K562 (cell line): ENCODE measurements at regions not wholly inside any gene's neighbourhood (a gene's known extent, or its start where the extent isn't known, plus 50 kb on each side); places are given as distances from the start of the nearest gene placed in this dataset.

Source experiments
- ATAC-seq: fragments of 200-7000 bp; cut with Tn5 transposase; 3 replicates; pipeline ENCODE4 v1.9.1; 2020; ENCODE audit warnings: moderate library complexity
- BruUV-seq: library from RNA; stranded (reverse); fragments of 400-500 nt; replicated peaks from 2 replicates; lab custom pipeline; 2021; lab: Mats Ljungman, UMichigan
- CTCF ChIA-PET: fragments of 300-600 bp; formaldehyde crosslinking; extraction: SDS; loops from one replicate; lab custom pipeline; 2021; ENCODE audit warnings: low intra/inter-chr PET ratio; lab: Yijun Ruan, JAX
- POLR2A ChIA-PET: fragments of 300-600, 350-650 bp; sonication (Branson Sonifier 250); formaldehyde crosslinking; extraction: SDS; loops from one replicate; lab custom pipeline; 2021; ENCODE audit warnings: antibody characterized with exemption, inconsistent platforms; lab: Yijun Ruan, JAX
- DNase-seq, 4 experiments: peaks; one replicate each; pipeline versions ENCODE4 v3.0.0 to v3.0.0-alpha.2; 2011 to 2018; ENCODE audit warnings: low spot score in 3 of 4, mixed read lengths in 3 of 4; ENCODE audit errors: extremely low read depth in 1 of 4
- FAIRE-seq: peaks from 2 replicates; lab custom pipeline; 2011; peaks lifted over from hg19 to GRCh38; lab: Jason Lieb, UNC
- H2AFZ ChIP-seq: 2 replicates; pipeline ENCODE4 v1.6.0; 2011; ENCODE audit warnings: low read depth, low read length, control low read depth, inconsistent platforms
- H3K27ac ChIP-seq: fragments of 200-600 bp; 3 replicates; pipeline ENCODE4 v1.8.0; 2011; ENCODE audit warnings: low read depth, mild to moderate bottlenecking, control low read depth, inconsistent platforms, low read length, moderate library complexity, mixed read lengths; ENCODE audit errors: extremely low read depth
- H3K27me3 ChIP-seq, 2 experiments: fragments of 300-600 bp in 1 of 2; 2 replicates in 1 of 2; 3 replicates in 1 of 2; pipeline versions ENCODE4 v1.6.0 to v1.8.0; 2011; ENCODE audit warnings: inconsistent platforms in 2 of 2, low read length in 2 of 2, mild to moderate bottlenecking in 1 of 2, mixed read lengths in 1 of 2, moderate library complexity in 1 of 2; ENCODE audit not compliant: control insufficient read depth in 2 of 2, insufficient read depth in 2 of 2
- H3K36me3 ChIP-seq: fragments of 300-600 bp; 3 replicates; pipeline ENCODE4 v1.8.0; 2011; ENCODE audit warnings: mild to moderate bottlenecking, low read length, inconsistent platforms; ENCODE audit not compliant: control insufficient read depth, insufficient read depth
- H3K4me1 ChIP-seq, 2 experiments: fragments of 200-600 bp in 1 of 2; replicated peaks in 1 of 2; 2 replicates in 1 of 2; 3 replicates in 1 of 2; pipeline versions ENCODE4 v1.5.1 to v1.8.0; 2011; ENCODE audit warnings: inconsistent platforms in 2 of 2, low read length in 2 of 2, mild to moderate bottlenecking in 1 of 2, mixed read lengths in 1 of 2, moderate library complexity in 1 of 2; ENCODE audit not compliant: control insufficient read depth in 2 of 2, insufficient read depth in 2 of 2
- H3K4me2 ChIP-seq: 2 replicates; pipeline ENCODE4 v1.6.1; 2011; ENCODE audit warnings: low read length, control low read depth, inconsistent platforms, mixed read lengths; ENCODE audit not compliant: insufficient read depth
- H3K4me3 ChIP-seq: fragments of 200-600 bp; sonication (generic), shearing (Covaris generic); 2 replicates; pipeline ENCODE4 v1.5.1; 2016; ENCODE audit warnings: control low read depth, inconsistent platforms
- H3K79me2 ChIP-seq: fragments of 200-600 bp; 3 replicates; pipeline ENCODE4 v1.8.0; 2011; ENCODE audit warnings: low read length, inconsistent platforms; ENCODE audit not compliant: control insufficient read depth, insufficient read depth
- H3K9ac ChIP-seq, 2 experiments: 2 replicates each; pipeline versions ENCODE4 v1.6.0 to v1.6.1; 2011; ENCODE audit warnings: low read depth in 2 of 2, low read length in 2 of 2, control low read depth in 1 of 2, inconsistent platforms in 1 of 2, mild to moderate bottlenecking in 1 of 2, mixed read lengths in 1 of 2; ENCODE audit not compliant: insufficient read depth in 1 of 2
- H3K9me1 ChIP-seq: one replicate; pipeline ENCODE4 v1.6.0; 2011; ENCODE audit warnings: inconsistent platforms, mild to moderate bottlenecking, low read length, moderate library complexity; ENCODE audit not compliant: control insufficient read depth, insufficient read depth
- H3K9me3 ChIP-seq: replicated peaks from 2 replicates; pipeline ENCODE4 v1.5.1; 2011; ENCODE audit warnings: low read depth, low read length, inconsistent platforms; ENCODE audit not compliant: control insufficient read depth, insufficient read depth
- H4K20me1 ChIP-seq: replicated peaks from 2 replicates; pipeline ENCODE4 v1.6.1; 2011; ENCODE audit warnings: low read length, inconsistent platforms, mixed read lengths; ENCODE audit not compliant: control insufficient read depth, insufficient read depth
- GABPB2 ChIP-seq: fragments of 250-450 bp; sonication (Bioruptor Pico); conservative IDR thresholded peaks from 2 replicates; pipeline ENCODE4 v1.5.1; 2021; ENCODE audit warnings: mild to moderate bottlenecking
- IFI16 ChIP-seq: fragments of 250-450 bp; sonication (Bioruptor Pico); IDR thresholded peaks from 2 replicates; pipeline ENCODE4 v2.1.2; 2022; ENCODE audit warnings: mild to moderate bottlenecking, inconsistent platforms
- MTF1 ChIP-seq: fragments of 250-450 bp; sonication (Bioruptor Pico); IDR thresholded peaks from 2 replicates; pipeline ENCODE4 v1.9.0; 2021; ENCODE audit warnings: moderate library complexity, mild to moderate bottlenecking, inconsistent platforms, borderline replicate concordance
- TOE1 ChIP-seq, 2 experiments: fragments of 450-650 bp in 1 of 2; sonication (generic) in 1 of 2; formaldehyde crosslinking in 1 of 2; IDR thresholded peaks; 2 replicates each; pipeline versions ENCODE4 v1.7.1 to v1.8.0; 2016 to 2022; ENCODE audit warnings: borderline replicate concordance in 2 of 2, mild to moderate bottlenecking in 2 of 2, antibody characterized with exemption in 1 of 2, inconsistent platforms in 1 of 2, low read depth in 1 of 2, missing genetic modification reagents in 1 of 2, moderate library complexity in 1 of 2
- TRIM28 ChIP-seq: fragments of 450-650 bp; IDR thresholded peaks from 2 replicates; pipeline ENCODE4 v1.6.1; 2017
- YY1 ChIP-seq, 3 experiments: IDR thresholded peaks; 2 replicates each; pipeline ENCODE4 v1.6.1; 2011; ENCODE audit warnings: low read length in 2 of 3, mild to moderate bottlenecking in 2 of 3, moderate library complexity in 2 of 3, borderline replicate concordance in 1 of 3, control low read depth in 1 of 3, low read depth in 1 of 3; ENCODE audit not compliant: insufficient read depth in 3 of 3, insufficient replicate concordance in 2 of 3, control insufficient read depth in 1 of 3, insufficient read length in 1 of 3; ENCODE audit errors: extremely low read depth in 1 of 3
- ZNF354B ChIP-seq: fragments of 250-450 bp; sonication (Bioruptor Pico); IDR thresholded peaks from 2 replicates; pipeline ENCODE4 v1.4.0; 2020
- in situ Hi-C: fragments of 300-500 bp; cut with MboI; formaldehyde crosslinking; loops from 4 replicates; pipeline ENCODE4 v1.15.0; 2018; ENCODE audit warnings: inconsistent platforms, mixed read lengths
- intact Hi-C: fragments of 100-400 bp; cut with micrococcal nuclease; formaldehyde crosslinking; loops from 2 replicates; pipeline ENCODE4 v1.14.2; 2022
- TF ChIP-seq, protein P1 (sequence below), 2 experiments: fragments of 450-650 bp; formaldehyde crosslinking in 1 of 2; IDR thresholded peaks; 2 replicates each; pipeline versions ENCODE4 v1.4.0 to v1.6.1; 2014 to 2020; ENCODE audit warnings: mild to moderate bottlenecking in 2 of 2, borderline replicate concordance in 1 of 2, low read depth in 1 of 2

DNA sequence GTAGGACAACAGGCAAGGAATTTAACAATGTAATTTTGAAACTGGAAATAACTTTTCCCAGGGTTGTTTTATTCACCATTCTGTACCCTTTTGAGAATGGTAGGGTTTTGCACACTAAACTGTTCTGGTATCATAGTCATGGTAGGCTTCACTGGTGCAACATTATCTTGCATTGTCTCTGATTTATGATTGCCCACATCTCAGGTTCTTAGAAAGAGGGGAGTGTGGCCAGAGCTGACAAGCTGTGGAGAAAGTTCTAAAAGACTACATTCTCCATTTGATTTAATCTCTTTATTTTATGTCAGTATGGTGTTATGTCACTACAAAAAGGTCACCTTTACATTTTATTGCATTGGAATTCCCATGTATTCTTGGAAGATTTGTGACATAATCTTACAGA, 447.3 kb downstream of the GRIA2 start:
- POLR2A ChIA-PET, result no interaction called here
- Histone ChIP-seq H3K4me3 (no peak overlapping the region), H3K9me1 (no peaks in the 10 kb centered on the region), H4K20me1 (no peaks in the 10 kb centered on the region), H3K79me2 (no peaks in the 10 kb centered on the region), H3K27me3 (no peaks in the 10 kb centered on the region), H3K9ac (no peak overlapping the region), H3K9me3 (no peaks in the 10 kb centered on the region), H3K4me2 (no peak overlapping the region), H3K27ac (no peak overlapping the region), H3K4me1 (no peaks in the 10 kb centered on the region), H3K36me3 (no peaks in the 10 kb centered on the region), H2AFZ (no peak overlapping the region)
- intact Hi-C loops (no loop called here), in situ Hi-C loops (no loop called here)
- no peak for ATAC-seq
- BruUV-seq, result no TSS peak
- FAIRE-seq, result no peak
- CTCF ChIA-PET, result no interaction called here
- no peak for DNase-seq
- TF ChIP-seq, protein P1, sequence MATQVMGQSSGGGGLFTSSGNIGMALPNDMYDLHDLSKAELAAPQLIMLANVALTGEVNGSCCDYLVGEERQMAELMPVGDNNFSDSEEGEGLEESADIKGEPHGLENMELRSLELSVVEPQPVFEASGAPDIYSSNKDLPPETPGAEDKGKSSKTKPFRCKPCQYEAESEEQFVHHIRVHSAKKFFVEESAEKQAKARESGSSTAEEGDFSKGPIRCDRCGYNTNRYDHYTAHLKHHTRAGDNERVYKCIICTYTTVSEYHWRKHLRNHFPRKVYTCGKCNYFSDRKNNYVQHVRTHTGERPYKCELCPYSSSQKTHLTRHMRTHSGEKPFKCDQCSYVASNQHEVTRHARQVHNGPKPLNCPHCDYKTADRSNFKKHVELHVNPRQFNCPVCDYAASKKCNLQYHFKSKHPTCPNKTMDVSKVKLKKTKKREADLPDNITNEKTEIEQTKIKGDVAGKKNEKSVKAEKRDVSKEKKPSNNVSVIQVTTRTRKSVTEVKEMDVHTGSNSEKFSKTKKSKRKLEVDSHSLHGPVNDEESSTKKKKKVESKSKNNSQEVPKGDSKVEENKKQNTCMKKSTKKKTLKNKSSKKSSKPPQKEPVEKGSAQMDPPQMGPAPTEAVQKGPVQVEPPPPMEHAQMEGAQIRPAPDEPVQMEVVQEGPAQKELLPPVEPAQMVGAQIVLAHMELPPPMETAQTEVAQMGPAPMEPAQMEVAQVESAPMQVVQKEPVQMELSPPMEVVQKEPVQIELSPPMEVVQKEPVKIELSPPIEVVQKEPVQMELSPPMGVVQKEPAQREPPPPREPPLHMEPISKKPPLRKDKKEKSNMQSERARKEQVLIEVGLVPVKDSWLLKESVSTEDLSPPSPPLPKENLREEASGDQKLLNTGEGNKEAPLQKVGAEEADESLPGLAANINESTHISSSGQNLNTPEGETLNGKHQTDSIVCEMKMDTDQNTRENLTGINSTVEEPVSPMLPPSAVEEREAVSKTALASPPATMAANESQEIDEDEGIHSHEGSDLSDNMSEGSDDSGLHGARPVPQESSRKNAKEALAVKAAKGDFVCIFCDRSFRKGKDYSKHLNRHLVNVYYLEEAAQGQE (IDR thresholded peaks at IDR 0.05; ENCODE audit: borderline replicate concordance), result no peak
- TF ChIP-seq, protein P1 (CRISPR knock-in tag; IDR thresholded peaks at IDR 0.05; ENCODE audit: low read depth), result no peak
- TF ChIP-seq MTF1 (CRISPR knock-in tag), result no peak
- TF ChIP-seq IFI16 (CRISPR knock-in tag), result no peak
- no peak for TF ChIP-seq YY1 (IDR thresholded peaks at IDR 0.05; ENCODE audit: borderline replicate concordance in 1 of 3, control insufficient read depth in 1 of 3, extremely low read depth in 1 of 3, insufficient read depth in 3 of 3, insufficient read length in 1 of 3, insufficient replicate concordance in 2 of 3, low read depth in 1 of 3, low read length in 2 of 3)
- TF ChIP-seq GABPB2 (CRISPR knock-in tag), result no peak
- TF ChIP-seq ZNF354B (CRISPR knock-in tag), result no peak
- no peak for TF ChIP-seq TOE1 (IDR thresholded peaks at IDR 0.05; ENCODE audit: borderline replicate concordance)
- TF ChIP-seq TOE1 (CRISPR knock-in tag; IDR thresholded peaks at IDR 0.05; ENCODE audit: borderline replicate concordance, low read depth), result no peak
- TF ChIP-seq TRIM28, result no peak
- TF ChIP-seq, all 486 proteins: peak for 0
